Stimulated activated CD4-positive, alpha-beta T cell treated with anti-CD3 and anti-CD28 coated beads, TNF-alpha, amount 100 ng/mL, for 24 hours (primary cell): ENCODE measurements at regions not wholly inside any gene's neighbourhood (a gene's known extent, or its start where the extent isn't known, plus 50 kb on each side); places are given as distances from the start of the nearest gene placed in this dataset.

ENCODE experiments used
- DNase-seq, 3 experiments: peaks; one replicate each; pipeline ENCODE4 v3.0.0-alpha.2; 2020; ENCODE audit warnings: low read depth in 3 of 3

DNA sequence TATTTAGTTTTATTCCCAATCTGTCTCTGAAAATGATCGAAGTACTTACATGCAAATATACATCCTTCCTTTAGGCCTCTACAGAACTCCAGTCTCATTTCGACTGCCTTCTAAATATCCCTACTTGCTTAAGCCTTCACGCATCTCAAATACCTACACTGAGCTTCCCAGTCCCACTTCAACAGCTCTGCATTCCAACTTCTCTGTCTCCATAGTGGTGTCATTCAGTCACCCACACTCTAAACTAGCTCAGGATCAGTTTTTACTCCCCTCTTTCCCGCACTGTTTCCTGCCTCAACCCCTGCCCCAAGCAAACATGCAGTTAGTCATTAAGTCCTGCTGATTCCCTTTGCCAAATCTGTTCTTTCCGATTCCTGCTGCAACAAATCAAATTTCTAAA is 91.8 kb upstream of the PREP start:
- DNase-seq: no peak

DNA sequence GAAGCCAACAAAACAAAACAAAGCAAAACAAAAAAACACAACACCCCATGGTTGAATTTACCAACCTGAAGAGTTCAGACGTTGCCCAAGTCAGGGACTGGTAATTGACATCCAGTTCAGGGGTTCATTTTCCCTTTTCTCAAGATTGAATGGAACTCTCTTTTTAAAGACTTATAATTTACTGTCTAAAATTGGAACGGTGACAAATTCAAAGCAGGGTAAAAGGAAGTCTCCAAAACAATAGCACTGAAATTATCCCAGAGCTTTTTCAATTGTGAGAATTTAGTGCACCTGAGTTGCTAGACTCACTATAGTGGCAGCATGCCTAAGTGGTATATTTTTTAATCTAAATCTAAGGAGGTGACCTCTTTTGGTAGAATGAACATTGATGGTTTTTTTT is 90.9 kb upstream of the PREP start:
- no peak for DNase-seq

- DNase-seq: no peak
Measured at GRCh38 chr6:105492706-105493673, 90.1 kb upstream of the PREP start.

DNA sequence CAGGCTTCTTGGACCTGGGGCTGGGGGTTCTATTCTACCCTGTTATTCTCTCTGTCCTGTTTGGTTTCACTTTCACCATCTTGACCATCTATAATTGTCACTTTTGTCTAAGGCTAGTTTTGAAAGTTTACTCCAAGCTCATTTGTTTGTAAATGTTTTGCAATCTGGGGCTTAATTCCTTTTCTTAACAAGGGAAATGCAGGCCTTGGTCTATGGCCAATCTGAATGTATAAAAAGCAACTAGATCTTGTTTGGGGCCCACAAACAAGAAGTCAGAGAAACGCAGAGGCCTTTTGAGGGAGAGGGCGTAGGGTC is 86.3 kb upstream of the PREP start:
- no peak for DNase-seq

DNA sequence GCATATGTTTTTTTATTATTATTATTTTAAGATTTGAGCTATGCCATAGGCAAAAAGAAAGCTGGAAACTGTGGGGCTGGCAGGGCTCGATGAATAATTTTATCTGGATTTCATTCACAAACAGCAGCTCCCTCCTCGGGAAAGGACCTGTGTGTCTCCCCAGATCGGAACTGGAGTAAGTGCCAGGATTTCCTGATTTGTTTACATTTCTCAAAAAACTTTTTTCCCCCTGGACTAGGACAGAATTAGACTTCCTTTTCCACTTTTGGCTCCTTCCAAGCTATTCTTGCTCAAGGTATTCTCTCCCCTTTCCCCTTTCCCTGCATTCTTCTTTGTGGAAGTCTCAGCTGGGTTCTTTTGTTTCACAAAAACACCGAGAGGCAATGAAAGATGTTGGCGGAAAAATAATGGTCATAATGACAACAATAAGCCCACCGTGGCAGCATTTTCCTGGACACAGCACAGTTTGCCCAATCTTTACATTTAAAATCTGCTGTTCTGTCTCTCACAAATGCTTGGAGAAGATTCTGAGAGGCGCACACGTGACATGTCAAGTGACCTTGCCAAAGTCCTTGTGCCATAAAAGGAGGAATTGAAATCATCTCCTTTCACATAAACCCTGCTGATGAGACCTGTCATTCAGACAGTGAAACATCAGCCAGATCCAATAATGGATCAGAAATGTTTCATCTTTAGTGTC is 85.8 kb upstream of the PREP start:
- DNase-seq: no peak

- no peak for DNase-seq
Measured at GRCh38 chr6:105487040-105487790, 84.3 kb upstream of the PREP start.

DNA sequence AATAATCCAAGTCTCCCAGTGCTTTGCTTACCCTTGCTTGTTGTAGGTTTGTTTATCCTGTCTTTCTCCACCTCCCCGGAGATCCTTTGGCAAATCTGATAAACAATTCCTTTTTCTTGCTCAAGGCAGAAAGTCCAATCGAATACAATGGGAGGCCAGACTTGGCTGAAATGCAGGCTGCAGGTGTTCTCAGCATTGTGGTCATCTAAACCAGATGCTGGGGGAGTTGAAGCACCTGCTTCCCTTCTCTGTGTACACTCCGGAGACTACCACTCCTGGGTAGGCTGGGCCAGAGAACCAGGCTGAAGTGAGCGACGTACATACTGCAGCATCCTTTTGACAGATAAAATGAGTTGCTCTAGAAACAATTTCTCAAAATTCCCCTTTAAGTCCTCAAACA is 82.6 kb upstream of the PREP start:
- DNase-seq: no peak

DNA sequence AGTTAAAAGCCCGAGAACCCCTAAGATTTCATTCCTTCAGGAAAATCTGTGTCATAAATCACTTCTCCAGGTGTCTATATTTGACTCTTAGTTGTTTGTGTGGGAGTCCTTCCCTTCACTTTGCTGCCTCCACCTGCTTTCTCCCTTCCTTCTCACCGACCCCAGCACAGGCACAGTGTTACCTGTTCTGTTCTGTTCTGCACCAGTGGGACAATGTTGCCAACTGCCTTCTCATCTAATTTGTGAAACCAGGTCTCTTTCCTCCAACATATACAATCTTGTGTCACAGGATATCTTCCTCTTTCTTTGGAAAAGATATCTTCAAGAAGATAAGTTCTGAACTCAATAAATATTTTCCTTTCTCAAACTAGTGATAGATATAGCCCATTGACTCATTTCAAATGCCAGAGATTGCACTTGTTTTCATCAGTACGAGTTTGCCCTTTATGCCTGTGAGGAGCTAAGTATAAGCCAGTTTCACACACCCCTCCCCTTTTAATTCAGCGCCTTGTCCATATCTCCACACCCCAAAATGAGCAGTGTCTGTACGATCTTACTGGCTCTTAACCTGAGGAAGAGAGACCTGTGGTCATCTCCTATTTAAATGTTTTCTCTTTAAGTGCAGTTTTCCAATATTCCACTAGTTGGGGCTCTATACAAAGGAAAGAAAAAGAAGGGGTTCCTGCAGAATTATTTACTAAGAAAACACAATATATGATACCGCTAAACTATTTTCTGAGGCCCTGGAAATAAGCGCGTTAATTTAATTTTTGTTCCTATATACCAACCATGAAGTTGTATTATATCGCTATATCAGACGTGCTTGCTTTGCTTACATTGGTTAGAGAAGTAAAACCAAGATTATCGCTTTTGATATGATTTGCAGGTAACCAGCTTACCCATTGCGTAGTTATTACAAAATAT is 81.6 kb upstream of the PREP start:
- DNase-seq: no peak

GRCh38 chr6:105483492-105483891 is 80.6 kb upstream of the PREP start:
- DNase-seq: no peak

DNA sequence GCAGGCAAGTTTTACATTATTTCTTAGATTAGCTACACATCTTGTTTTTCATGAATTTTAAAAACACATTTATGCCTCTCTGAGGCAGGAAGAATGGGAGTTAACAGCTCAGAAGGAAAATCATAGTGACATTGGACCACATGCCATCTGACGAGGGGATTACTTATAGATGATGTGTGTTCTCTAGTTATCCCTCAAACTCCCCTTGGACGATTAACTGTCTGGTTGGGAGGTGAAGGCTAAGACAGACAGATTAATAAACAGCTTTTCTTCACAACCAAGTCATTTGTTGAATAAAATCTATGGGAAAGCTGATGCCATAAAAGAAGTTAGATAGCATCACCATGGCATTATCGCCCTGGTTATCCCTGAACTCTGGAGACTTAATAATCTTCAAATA is 80.0 kb upstream of the PREP start:
- DNase-seq: no peak

GRCh38 chr6:105482227-105482844 is 79.5 kb upstream of the PREP start:
- no peak for DNase-seq

GRCh38 chr6:105476978-105477377 is 74.1 kb upstream of the PREP start:
- no peak for DNase-seq

- DNase-seq: no peak
Measured at GRCh38 chr6:105474234-105474633, 71.4 kb upstream of the PREP start.

DNA sequence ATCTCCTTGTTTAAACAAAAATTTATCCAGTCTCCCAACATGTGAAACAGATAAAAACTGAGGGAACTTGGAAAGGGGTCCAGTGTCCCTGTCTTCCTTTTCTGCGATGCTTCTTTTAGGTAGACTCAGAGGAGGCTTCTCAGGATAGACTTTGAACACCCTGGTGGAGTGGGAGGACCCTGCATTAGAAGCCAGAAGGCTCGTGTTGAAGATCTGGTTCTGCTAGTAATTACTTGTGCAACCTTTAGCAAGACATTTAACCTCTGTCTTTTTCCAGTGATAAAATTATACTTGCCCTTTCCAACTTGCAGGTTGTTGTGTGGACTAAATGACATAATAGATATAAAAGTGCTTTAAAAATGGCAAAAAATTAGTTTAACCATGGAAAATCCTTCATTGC is 67.1 kb upstream of the PREP start:
- DNase-seq: no peak

GRCh38 chr6:105468850-105469249 is 66.0 kb upstream of the PREP start:
- no peak for DNase-seq

GRCh38 chr6:105460860-105461259 is 58.0 kb upstream of the PREP start:
- no peak for DNase-seq

DNA sequence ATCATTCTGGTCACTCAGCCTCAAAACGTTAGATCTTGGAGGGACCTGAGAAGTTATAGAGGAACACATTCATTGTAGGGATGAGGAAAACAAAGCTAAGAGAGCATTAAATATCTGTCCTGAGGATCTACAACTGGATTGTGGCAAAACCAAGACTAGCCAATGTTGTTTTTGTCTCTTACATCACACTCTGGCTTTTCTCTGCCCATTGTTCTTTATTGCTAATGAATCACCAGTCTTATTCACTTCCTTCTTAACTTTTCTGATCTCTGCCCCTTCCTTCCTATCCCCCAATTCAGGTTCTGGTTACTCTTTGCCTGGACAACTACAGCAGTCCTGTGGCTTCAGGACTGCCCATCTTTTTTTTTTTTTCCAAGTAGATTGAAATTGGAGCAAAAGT is 57.0 kb upstream of the PREP start:
- no peak for DNase-seq

DNA sequence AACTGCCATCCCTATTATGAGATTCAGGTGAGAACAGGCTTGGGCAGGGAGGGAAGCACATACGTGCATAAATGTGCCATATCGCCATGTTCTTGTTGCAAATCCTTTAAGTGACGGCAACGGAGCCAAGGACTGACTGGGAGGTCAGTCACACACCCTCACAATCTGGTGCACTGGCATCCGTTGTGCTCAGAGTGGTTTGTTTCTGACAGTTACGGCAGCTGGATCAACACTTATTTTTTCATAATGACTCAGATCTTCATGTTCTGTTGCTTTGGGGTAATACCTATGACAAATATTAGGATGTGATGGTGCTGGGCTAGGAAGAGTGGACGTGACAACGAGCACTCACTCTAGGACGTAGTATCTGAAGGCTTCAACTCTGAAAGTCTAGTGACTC is 56.2 kb upstream of the PREP start:
- peak in 1 of 3 experiments; percentile 14 for DNase-seq

GRCh38 chr6:105458551-105458950 is 55.7 kb upstream of the PREP start:
- no peak for DNase-seq

GRCh38 chr6:105458084-105458483 is 55.2 kb upstream of the PREP start:
- DNase-seq: no peak

DNA sequence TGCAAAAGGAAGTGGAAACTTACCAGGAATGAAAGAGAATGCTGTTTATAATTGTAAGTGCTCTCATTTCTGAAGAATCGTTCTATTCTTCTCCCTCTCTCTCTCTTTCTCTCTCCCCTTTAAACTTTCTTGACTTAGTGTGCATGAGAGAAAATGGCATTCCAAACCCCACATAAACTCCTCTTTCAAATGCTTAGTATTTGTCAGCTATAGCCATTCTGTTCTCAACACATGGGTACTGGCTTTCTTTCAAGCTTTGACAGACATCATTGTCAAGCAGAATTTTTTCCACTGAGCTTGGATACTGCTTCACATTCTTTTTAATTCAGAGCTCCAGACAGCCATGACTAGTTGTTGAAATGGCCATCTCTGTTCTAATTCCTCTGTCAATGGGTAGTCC is 51.1 kb upstream of the PREP start:
- no peak for DNase-seq
